ELR (cell line): ENCODE measurements at regions not wholly inside any gene's neighbourhood (a gene's known extent, or its start where the extent isn't known, plus 50 kb on each side); places are given as distances from the start of the nearest gene placed in this dataset.
A peak's percentile ranks its signal among the peaks of the same experiment; 100 is the strongest.
"Not testable (repeated sequence)": the region's sequence is repeated elsewhere in the genome, so short reads cannot be mapped to it uniquely, and the experiment has no call there.

Experiments
- DNase-seq: peaks from one replicate; pipeline ENCODE4 v3.0.0-alpha.2; 2015; ENCODE audit warnings: low read depth

GRCh38 chr1:38179483-38179882, 132.9 kb upstream of the POU3F1 start:
- no peak for DNase-seq

GRCh38 chr1:38178216-38178615, 131.6 kb upstream of the POU3F1 start:
- DNase-seq: no peak

GRCh38 chr1:38175121-38175520, 128.5 kb upstream of the POU3F1 start:
- no peak for DNase-seq

- no peak for DNase-seq
Measured at GRCh38 chr1:38173848-38174247, 127.3 kb upstream of the POU3F1 start.

- DNase-seq: no peak
Measured at GRCh38 chr1:38173157-38173831, 126.7 kb upstream of the POU3F1 start.

- DNase-seq: no peak
Measured at GRCh38 chr1:38169121-38169520, 122.5 kb upstream of the POU3F1 start.

GRCh38 chr1:38168365-38168764, 121.8 kb upstream of the POU3F1 start:
- no peak for DNase-seq

- DNase-seq: no peak
Measured at GRCh38 chr1:38166461-38166860, 119.9 kb upstream of the POU3F1 start.

GRCh38 chr1:38153778-38154470, 107.3 kb upstream of the POU3F1 start:
- no peak for DNase-seq

- DNase-seq: no peak
Measured at GRCh38 chr1:38153066-38153777, 106.6 kb upstream of the POU3F1 start.

GRCh38 chr1:38152351-38153065, 105.9 kb upstream of the POU3F1 start:
- peak; percentile 15 for DNase-seq

GRCh38 chr1:38151399-38151798, 104.8 kb upstream of the POU3F1 start:
- DNase-seq: no peak

GRCh38 chr1:38146079-38146478, 99.5 kb upstream of the POU3F1 start:
- not testable (repeated sequence) for DNase-seq

GRCh38 chr1:38142606-38143005, 96.0 kb upstream of the POU3F1 start:
- no peak for DNase-seq

GRCh38 chr1:38141483-38141882, 94.9 kb upstream of the POU3F1 start:
- no peak for DNase-seq

- DNase-seq: peak; percentile 50
Measured at GRCh38 chr1:38139738-38140487, 93.3 kb upstream of the POU3F1 start.

GRCh38 chr1:38138498-38139233, 92.1 kb upstream of the POU3F1 start:
- peak; percentile 96 for DNase-seq

GRCh38 chr1:38137164-38137563, 90.6 kb upstream of the POU3F1 start:
- DNase-seq: no peak

- DNase-seq: no peak
Measured at GRCh38 chr1:38135625-38136414, 89.2 kb upstream of the POU3F1 start.

GRCh38 chr1:38134294-38134755, 87.7 kb upstream of the POU3F1 start:
- DNase-seq: no peak
